M059J (cell line): ENCODE measurements at regions not wholly inside any gene's neighbourhood (a gene's known extent, or its start where the extent isn't known, plus 50 kb on each side); places are given as distances from the start of the nearest gene placed in this dataset.
A peak's percentile ranks its signal among the peaks of the same experiment; 100 is the strongest.

Source experiments
- DNase-seq: peaks from one replicate; pipeline ENCODE4 v3.0.0-alpha.2; 2012; ENCODE audit warnings: low read depth

- peak; percentile 77 for DNase-seq
Measured at GRCh38 chr11:122202951-122203456, 87.0 kb upstream of the BLID start.

GRCh38 chr11:122202161-122202950 is 86.3 kb upstream of the BLID start:
- peak; percentile 88 for DNase-seq

- DNase-seq, result no peak
Measured at GRCh38 chr11:122201106-122201505, 85.1 kb upstream of the BLID start.

- peak; percentile 50 for DNase-seq
Measured at GRCh38 chr11:122199661-122200060, 83.6 kb upstream of the BLID start.

- DNase-seq, result peak; percentile 42
Measured at GRCh38 chr11:122198291-122198983, 82.4 kb upstream of the BLID start.

- DNase-seq, result peak; percentile 100
Measured at GRCh38 chr11:122197066-122197987, 81.3 kb upstream of the BLID start.

GRCh38 chr11:122195790-122196189 is 79.8 kb upstream of the BLID start:
- no peak for DNase-seq

- DNase-seq, result peak; percentile 93
Measured at GRCh38 chr11:122193881-122194480, 78.0 kb upstream of the BLID start.

- DNase-seq, result no peak
Measured at GRCh38 chr11:122193457-122193856, 77.4 kb upstream of the BLID start.

GRCh38 chr11:122192634-122193255 is 76.7 kb upstream of the BLID start:
- peak; percentile 76 for DNase-seq

GRCh38 chr11:122190768-122191167 is 74.8 kb upstream of the BLID start:
- DNase-seq, result no peak

- DNase-seq, result peak; percentile 98
Measured at GRCh38 chr11:122189229-122189628, 73.2 kb upstream of the BLID start.

- DNase-seq, result no peak
Measured at GRCh38 chr11:122187373-122188165, 71.6 kb upstream of the BLID start.

GRCh38 chr11:122186439-122187080 is 70.5 kb upstream of the BLID start:
- DNase-seq, result peak; percentile 97

- DNase-seq, result no peak
Measured at GRCh38 chr11:122183933-122184332, 67.9 kb upstream of the BLID start.

GRCh38 chr11:122181893-122182292 is 65.9 kb upstream of the BLID start:
- peak; percentile 25 for DNase-seq

GRCh38 chr11:122181372-122181771 is 65.4 kb upstream of the BLID start:
- peak; percentile 40 for DNase-seq

GRCh38 chr11:122179961-122180834 is 64.2 kb upstream of the BLID start:
- peak; percentile 98 for DNase-seq

GRCh38 chr11:122178795-122179194 is 62.8 kb upstream of the BLID start:
- DNase-seq, result no peak
